Ascending aorta (tissue), 2 donors: ENCODE measurements at regions not wholly inside any gene's neighbourhood (a gene's known extent, or its start where the extent isn't known, plus 50 kb on each side); places are given as distances from the start of the nearest gene placed in this dataset.
A peak's percentile ranks its signal among the peaks of the same experiment; 100 is the strongest.

ENCODE experiments used
- DNase-seq, 2 donors: peaks; one replicate each; pipeline ENCODE4 v3.0.0-alpha.2; 2019; ENCODE audit warnings: low spot score in 2 of 2
- H3K27ac ChIP-seq, 2 donors: fragments of 200-600 bp; sonication (generic); one replicate each; pipeline ENCODE4 v1.5.1; 2016 to 2017; ENCODE audit warnings: mild to moderate bottlenecking in 1 of 2
- H3K27me3 ChIP-seq: fragments of 200-600 bp; sonication (generic); one replicate; pipeline ENCODE4 v1.5.1; 2017
- H3K36me3 ChIP-seq, 2 donors: fragments of 200-600 bp; sonication (generic); one replicate each; pipeline ENCODE4 v1.5.1; 2016
- H3K4me1 ChIP-seq, 2 donors: fragments of 200-600 bp; sonication (generic); one replicate each; pipeline ENCODE4 v1.5.1; 2016 to 2017; ENCODE audit warnings: mild to moderate bottlenecking in 1 of 2
- H3K4me3 ChIP-seq, 2 donors: fragments of 200-600 bp; sonication (generic); one replicate each; pipeline ENCODE4 v1.5.1; 2016 to 2017; ENCODE audit warnings: mild to moderate bottlenecking in 1 of 2
- H3K9me3 ChIP-seq, 2 donors: fragments of 200-600 bp; sonication (generic); one replicate each; pipeline ENCODE4 v1.5.1; 2016
- intact Hi-C: fragments of 100-400 bp; cut with DNase I; formaldehyde crosslinking; loops from one replicate; pipeline ENCODE4 v1.15.1; 2023
- TF ChIP-seq, protein P1 (sequence below), 3 experiments: fragments of 200-600 bp in 2 of 3; fragments of 450-650 bp in 1 of 3; sonication (generic) in 2 of 3; IDR thresholded peaks; one replicate each; pipeline ENCODE4 v1.5.1; 2016 to 2019; ENCODE audit warnings: antibody characterized with exemption in 3 of 3, mild to moderate bottlenecking in 1 of 3, moderate library complexity in 1 of 3

DNA sequence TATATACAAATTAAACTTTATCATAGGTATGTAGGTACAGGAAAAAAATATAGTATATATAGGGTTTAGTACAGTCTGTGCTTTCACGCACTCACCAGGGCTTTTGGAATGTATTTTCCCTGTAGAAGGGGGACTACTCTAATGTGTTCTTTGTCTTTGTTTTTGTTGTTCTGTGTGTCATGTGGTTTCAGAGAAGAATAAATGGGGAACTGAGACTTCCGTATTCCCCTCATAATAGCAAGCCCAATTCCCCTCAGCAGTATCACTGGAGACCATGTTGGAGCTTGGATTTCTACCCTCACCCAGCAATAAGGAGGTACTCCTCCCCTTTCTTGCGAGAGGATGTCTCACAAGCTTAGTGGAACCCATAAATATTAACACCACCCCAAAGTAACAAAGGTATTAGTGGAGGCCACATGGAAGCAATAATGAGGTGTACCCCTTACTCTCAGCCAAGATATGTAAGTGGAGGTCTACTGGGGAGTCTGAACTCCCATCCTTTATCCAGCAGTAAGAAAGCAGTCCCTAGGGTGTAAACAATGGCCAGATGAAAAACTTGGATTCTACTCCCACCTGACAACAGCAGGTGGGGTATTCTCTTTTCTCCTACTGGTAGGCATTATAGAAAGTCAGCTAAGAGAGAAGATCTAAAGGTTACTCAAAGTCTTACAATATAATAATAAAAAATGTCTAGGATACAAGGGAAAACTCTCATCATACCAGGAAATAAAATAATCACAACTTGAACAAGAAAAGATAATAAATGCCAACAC, 805.4 kb upstream of the GALNTL6 start:
- TF ChIP-seq, protein P1, sequence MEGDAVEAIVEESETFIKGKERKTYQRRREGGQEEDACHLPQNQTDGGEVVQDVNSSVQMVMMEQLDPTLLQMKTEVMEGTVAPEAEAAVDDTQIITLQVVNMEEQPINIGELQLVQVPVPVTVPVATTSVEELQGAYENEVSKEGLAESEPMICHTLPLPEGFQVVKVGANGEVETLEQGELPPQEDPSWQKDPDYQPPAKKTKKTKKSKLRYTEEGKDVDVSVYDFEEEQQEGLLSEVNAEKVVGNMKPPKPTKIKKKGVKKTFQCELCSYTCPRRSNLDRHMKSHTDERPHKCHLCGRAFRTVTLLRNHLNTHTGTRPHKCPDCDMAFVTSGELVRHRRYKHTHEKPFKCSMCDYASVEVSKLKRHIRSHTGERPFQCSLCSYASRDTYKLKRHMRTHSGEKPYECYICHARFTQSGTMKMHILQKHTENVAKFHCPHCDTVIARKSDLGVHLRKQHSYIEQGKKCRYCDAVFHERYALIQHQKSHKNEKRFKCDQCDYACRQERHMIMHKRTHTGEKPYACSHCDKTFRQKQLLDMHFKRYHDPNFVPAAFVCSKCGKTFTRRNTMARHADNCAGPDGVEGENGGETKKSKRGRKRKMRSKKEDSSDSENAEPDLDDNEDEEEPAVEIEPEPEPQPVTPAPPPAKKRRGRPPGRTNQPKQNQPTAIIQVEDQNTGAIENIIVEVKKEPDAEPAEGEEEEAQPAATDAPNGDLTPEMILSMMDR (IDR thresholded peaks at IDR 0.05), result no peak
- intact Hi-C loops, result no loop called here
- H3K27ac ChIP-seq, result no peak overlapping the region
- peaks cover 0 to 6% of the 10 kb centered on the region in 2 donors for H3K9me3 ChIP-seq
- H3K27me3 ChIP-seq, result no peaks in the 10 kb centered on the region
- no peak overlapping the region for H3K4me3 ChIP-seq
- no peak for DNase-seq
- H3K4me1 ChIP-seq, result no peaks in the 10 kb centered on the region
- H3K36me3 ChIP-seq, result no peaks in the 10 kb centered on the region

DNA sequence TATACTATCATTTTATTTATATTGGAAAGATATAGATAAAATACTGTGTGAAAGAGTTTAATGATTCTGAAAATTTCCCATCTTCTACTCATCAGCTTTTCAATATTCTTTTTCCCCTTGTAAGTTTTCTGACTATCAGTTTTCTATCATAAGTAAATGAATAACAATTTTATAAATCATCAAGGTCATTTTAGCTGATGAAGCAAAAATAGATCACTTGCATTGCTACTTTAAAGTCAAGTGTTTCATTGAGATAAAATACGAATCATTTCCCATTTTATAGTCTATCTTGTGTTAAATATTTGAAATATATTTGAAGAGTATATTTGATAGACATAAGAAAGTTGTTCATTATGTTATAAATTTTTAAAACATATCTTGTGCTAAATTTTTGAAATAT, 811.0 kb upstream of the GALNTL6 start:
- H3K4me1 ChIP-seq, result no peaks in the 10 kb centered on the region
- no peak for DNase-seq
- intact Hi-C loops, result no loop called here
- no peak overlapping the region for H3K4me3 ChIP-seq
- H3K9me3 ChIP-seq, result no peaks in the 10 kb centered on the region
- TF ChIP-seq, protein P1 (IDR thresholded peaks at IDR 0.05), result no peak
- no peaks in the 10 kb centered on the region for H3K36me3 ChIP-seq
- H3K27ac ChIP-seq, result no peak overlapping the region
- H3K27me3 ChIP-seq, result no peaks in the 10 kb centered on the region

DNA sequence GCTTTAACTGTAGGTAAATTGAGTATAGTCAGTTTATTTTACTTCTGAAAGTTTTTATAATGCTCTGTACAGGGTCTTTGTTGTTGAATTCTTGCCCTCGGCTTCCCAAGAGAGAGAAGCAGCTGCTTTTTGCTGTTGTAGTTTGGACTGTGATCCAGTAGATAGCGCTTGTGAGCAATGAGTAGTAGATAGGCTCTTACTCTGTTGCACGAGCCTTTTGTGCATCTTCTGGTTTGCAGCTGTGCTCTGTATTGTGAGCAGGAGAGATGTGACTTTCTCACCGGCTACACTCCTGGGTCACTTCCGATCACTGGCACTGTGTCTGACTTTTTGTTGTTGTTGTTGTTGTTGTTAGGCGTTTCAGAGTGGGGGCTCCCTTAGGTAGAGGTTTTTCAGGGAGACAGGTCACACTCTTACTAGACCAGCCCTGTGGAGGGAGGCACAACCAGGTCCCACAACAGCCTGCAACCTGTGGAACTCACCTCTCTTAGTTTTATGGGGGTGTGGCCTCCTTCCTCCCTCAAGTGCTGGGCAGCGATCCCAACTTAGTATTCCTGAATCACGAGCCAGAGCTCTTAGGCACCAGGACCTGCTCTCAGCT, 822.1 kb upstream of the GALNTL6 start:
- Histone ChIP-seq H3K27ac (no peak overlapping the region), H3K27me3 (no peaks in the 10 kb centered on the region), H3K4me3 (no peak overlapping the region), H3K36me3 (no peaks in the 10 kb centered on the region), H3K9me3 (peaks cover 0 to 4% of the 10 kb centered on the region in 2 donors), H3K4me1 (no peaks in the 10 kb centered on the region)
- intact Hi-C loops, result no loop called here
- no peak for DNase-seq
- TF ChIP-seq, protein P1 (IDR thresholded peaks at IDR 0.05), result peak; percentile 7 to 45 (median 23)

DNA sequence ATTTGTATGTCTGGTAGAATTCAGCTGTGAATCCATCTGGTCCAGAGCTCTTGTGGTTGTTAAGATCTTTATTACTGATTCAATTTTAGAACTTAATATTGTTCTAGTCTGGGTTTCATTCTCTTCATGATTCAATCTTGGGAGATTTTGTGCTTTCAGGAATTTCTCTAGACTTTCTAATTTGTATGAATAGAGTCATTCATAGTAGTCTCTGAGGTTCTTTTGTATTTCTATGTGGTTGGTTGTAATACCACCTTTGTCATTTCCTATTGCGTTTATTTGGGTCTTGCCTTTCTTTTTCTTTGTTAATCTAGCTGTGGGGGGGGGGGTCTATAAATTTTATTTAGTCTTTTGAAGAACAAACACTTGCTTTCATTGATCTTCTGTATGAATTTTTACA, 824.8 kb upstream of the GALNTL6 start:
- Histone ChIP-seq H3K27me3 (no peaks in the 10 kb centered on the region), H3K4me1 (no peaks in the 10 kb centered on the region), H3K4me3 (no peak overlapping the region), H3K36me3 (no peaks in the 10 kb centered on the region), H3K27ac (no peak overlapping the region), H3K9me3 (peaks cover 0 to 6% of the 10 kb centered on the region in 2 donors)
- intact Hi-C loops, result no loop called here
- no peak for DNase-seq
- TF ChIP-seq, protein P1 (IDR thresholded peaks at IDR 0.05), result no peak

DNA sequence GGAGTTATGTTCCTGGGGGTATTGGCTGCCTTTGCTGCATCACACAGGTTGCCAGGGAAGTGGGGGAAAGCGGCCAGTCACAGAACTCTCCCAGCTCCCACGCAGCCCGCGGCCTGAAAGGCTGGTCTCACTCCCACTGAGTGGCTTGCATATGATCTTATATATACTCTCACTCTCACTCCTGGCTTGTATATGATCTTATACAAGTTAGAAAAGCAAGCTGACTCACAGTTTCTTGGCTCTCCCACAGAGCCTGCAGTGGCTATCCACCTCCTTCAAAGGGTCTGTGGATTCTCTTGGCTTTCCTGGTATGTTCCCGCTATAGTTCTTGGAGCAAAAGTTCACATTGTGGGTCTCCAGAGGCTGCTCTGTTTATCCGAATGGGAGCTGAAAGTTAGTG, 833.5 kb upstream of the GALNTL6 start:
- H3K4me1 ChIP-seq, result no peaks in the 10 kb centered on the region
- TF ChIP-seq, protein P1 (IDR thresholded peaks at IDR 0.05), result no peak
- H3K9me3 ChIP-seq, result no peaks in the 10 kb centered on the region
- intact Hi-C loops, result no loop called here
- H3K27me3 ChIP-seq, result no peaks in the 10 kb centered on the region
- peak overlapping the region; percentile 34 to 38 for H3K27ac ChIP-seq
- DNase-seq, result peak in 1 of 2 donors; percentile 74
- H3K36me3 ChIP-seq, result no peaks in the 10 kb centered on the region
- H3K4me3 ChIP-seq, result no peak overlapping the region
